ENCODE measurements at regions not wholly inside any gene's neighbourhood (a gene's known extent, or its start where the extent isn't known, plus 50 kb on each side); places are given as distances from the start of the nearest gene placed in this dataset.

- TF ChIP-seq GATA3 (IDR thresholded peaks at IDR 0.05; ENCODE audit: low read depth, low read length): no peak
- TF ChIP-seq GATA2 (IDR thresholded peaks at IDR 0.05; ENCODE audit: low read depth, low read length): no peak
Measured at GRCh38 chr12:17478908-17479673, 610.9 kb downstream of the RERGL start.

GRCh38 chr12:17470460-17470859, 619.5 kb downstream of the RERGL start:
- no peak for TF ChIP-seq GATA2 (IDR thresholded peaks at IDR 0.05; ENCODE audit: low read depth, low read length)
- no peak for TF ChIP-seq GATA3 (IDR thresholded peaks at IDR 0.05; ENCODE audit: low read depth, low read length)

- no peak for TF ChIP-seq GATA3 (IDR thresholded peaks at IDR 0.05; ENCODE audit: low read depth, low read length)
- no peak for TF ChIP-seq GATA2 (IDR thresholded peaks at IDR 0.05; ENCODE audit: low read depth, low read length)
Measured at GRCh38 chr12:17459214-17459613, 630.8 kb downstream of the RERGL start.

- TF ChIP-seq GATA2 (IDR thresholded peaks at IDR 0.05; ENCODE audit: low read depth, low read length) (no peak), GATA3 (IDR thresholded peaks at IDR 0.05; ENCODE audit: low read depth, low read length) (no peak)
Measured at GRCh38 chr12:17456486-17456885, 633.5 kb downstream of the RERGL start.

GRCh38 chr12:17438141-17438540, 651.9 kb downstream of the RERGL start:
- TF ChIP-seq GATA2 (IDR thresholded peaks at IDR 0.05; ENCODE audit: low read depth, low read length) (no peak), GATA3 (IDR thresholded peaks at IDR 0.05; ENCODE audit: low read depth, low read length) (no peak)

- TF ChIP-seq GATA3 (IDR thresholded peaks at IDR 0.05; ENCODE audit: low read depth, low read length) (no peak), GATA2 (IDR thresholded peaks at IDR 0.05; ENCODE audit: low read depth, low read length) (no peak)
Measured at GRCh38 chr12:17416748-17417147, 673.2 kb downstream of the RERGL start.

GRCh38 chr12:17414596-17414995, 675.4 kb downstream of the RERGL start:
- TF ChIP-seq GATA2 (IDR thresholded peaks at IDR 0.05; ENCODE audit: low read depth, low read length) (no peak), GATA3 (IDR thresholded peaks at IDR 0.05; ENCODE audit: low read depth, low read length) (no peak)

GRCh38 chr12:17411662-17412061, 678.3 kb downstream of the RERGL start:
- TF ChIP-seq GATA3 (IDR thresholded peaks at IDR 0.05; ENCODE audit: low read depth, low read length): peak; percentile 95
- TF ChIP-seq GATA2 (IDR thresholded peaks at IDR 0.05; ENCODE audit: low read depth, low read length): peak; percentile 87

GRCh38 chr12:17388679-17389078, 701.3 kb downstream of the RERGL start:
- TF ChIP-seq GATA3 (IDR thresholded peaks at IDR 0.05; ENCODE audit: low read depth, low read length) (no peak), GATA2 (IDR thresholded peaks at IDR 0.05; ENCODE audit: low read depth, low read length) (no peak)

GRCh38 chr12:17383321-17383720, 706.7 kb downstream of the RERGL start:
- TF ChIP-seq GATA2 (IDR thresholded peaks at IDR 0.05; ENCODE audit: low read depth, low read length) (no peak), GATA3 (IDR thresholded peaks at IDR 0.05; ENCODE audit: low read depth, low read length) (no peak)

GRCh38 chr12:17381211-17381610, 708.8 kb downstream of the RERGL start:
- TF ChIP-seq GATA3 (IDR thresholded peaks at IDR 0.05; ENCODE audit: low read depth, low read length) (no peak), GATA2 (IDR thresholded peaks at IDR 0.05; ENCODE audit: low read depth, low read length) (no peak)

- TF ChIP-seq GATA3 (IDR thresholded peaks at IDR 0.05; ENCODE audit: low read depth, low read length) (no peak), GATA2 (IDR thresholded peaks at IDR 0.05; ENCODE audit: low read depth, low read length) (no peak)
Measured at GRCh38 chr12:17372508-17372907, 717.5 kb downstream of the RERGL start.

GRCh38 chr12:17371491-17372215, 718.3 kb downstream of the RERGL start:
- TF ChIP-seq GATA3 (IDR thresholded peaks at IDR 0.05; ENCODE audit: low read depth, low read length) (no peak), GATA2 (IDR thresholded peaks at IDR 0.05; ENCODE audit: low read depth, low read length) (no peak)

GRCh38 chr12:17370621-17371020, 719.4 kb downstream of the RERGL start:
- TF ChIP-seq GATA3 (IDR thresholded peaks at IDR 0.05; ENCODE audit: low read depth, low read length) (no peak), GATA2 (IDR thresholded peaks at IDR 0.05; ENCODE audit: low read depth, low read length) (no peak)

GRCh38 chr12:17369556-17369955, 720.4 kb downstream of the RERGL start:
- TF ChIP-seq GATA2 (IDR thresholded peaks at IDR 0.05; ENCODE audit: low read depth, low read length) (no peak), GATA3 (IDR thresholded peaks at IDR 0.05; ENCODE audit: low read depth, low read length) (no peak)
